ENCODE measurements at regions not wholly inside any gene's neighbourhood (a gene's known extent, or its start where the extent isn't known, plus 50 kb on each side); places are given as distances from the start of the nearest gene placed in this dataset.
"Not testable (repeated sequence)": the region's sequence is repeated elsewhere in the genome, so short reads cannot be mapped to it uniquely, and the experiment has no call there.

DNA sequence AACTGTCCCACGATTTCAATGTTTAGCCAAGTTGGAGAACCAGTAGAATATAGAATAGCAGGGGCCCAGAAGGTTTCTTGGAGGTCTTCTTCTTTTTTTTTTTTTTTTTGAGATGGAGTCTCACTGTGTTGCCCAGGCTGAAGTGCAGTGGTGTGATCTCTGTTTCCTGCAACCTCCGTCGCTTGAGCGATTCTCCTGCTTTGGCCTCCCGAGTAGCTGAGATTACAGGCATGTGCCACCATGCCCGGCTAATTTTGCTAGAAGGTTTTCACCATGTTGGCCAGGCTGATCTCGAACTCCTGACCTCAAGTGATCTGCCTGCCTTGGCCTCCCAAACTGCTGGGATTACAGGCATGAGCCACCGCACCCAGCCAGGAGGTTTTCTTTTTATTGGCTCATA lies 84.3 kb downstream of the MYCN start:
- not testable (repeated sequence) for TF ChIP-seq POLR2AphosphoS5 (IDR thresholded peaks at IDR 0.05); CTCF (IDR thresholded peaks at IDR 0.05 in 8 of 11, conservative IDR thresholded peaks at IDR 0.05 in 3 of 11); POLR2A (IDR thresholded peaks at IDR 0.05)
